ENCODE measurements at regions not wholly inside any gene's neighbourhood (a gene's known extent, or its start where the extent isn't known, plus 50 kb on each side); places are given as distances from the start of the nearest gene placed in this dataset.

- H3K4me1 ChIP-seq (ENCODE audit: insufficient read depth, low read length) = no peaks in the 10 kb centered on the region
- H3K36me3 ChIP-seq (ENCODE audit: insufficient read depth, low read length) = no peaks in the 10 kb centered on the region
- Mint-ChIP-seq H3K36me3 (ENCODE audit: low read depth) (no peaks in the 10 kb centered on the region), H3K27ac (no peak overlapping the region), H3K4me1 (ENCODE audit: low read depth) (no peaks in the 10 kb centered on the region), H3K27me3 (peaks cover 31% of the 10 kb centered on the region), H3K4me3 (no peak overlapping the region), H3K9me3 (no peaks in the 10 kb centered on the region)
- intact Hi-C loops (cut with DNase I, micrococcal nuclease) = loop anchor here (5.0 to 10.0 kb wide), 3 partner anchors 394 to 431 kb away; no protein-coding TSS in a partner anchor
- H3K27ac ChIP-seq (ENCODE audit: low read depth in 1 of 2, low read length in 2 of 2) = no peak overlapping the region
- CTCF ChIA-PET = no interaction called here
- TF ChIP-seq CTCF (IDR thresholded peaks at IDR 0.05) = no peak
- ATAC-seq (ENCODE audit: poor library complexity) (no peak), DNase-seq (no peak)
- no peak overlapping the region for H3K4me3 ChIP-seq (ENCODE audit: low read length)
- POLR2A ChIA-PET = no interaction called here
- H3K9me3 ChIP-seq (ENCODE audit: control insufficient read depth in 1 of 2, insufficient read depth in 1 of 2, low read length in 2 of 2) = peaks cover 0 to 3% of the 10 kb centered on the region in 2 experiments
- H3K27me3 ChIP-seq (ENCODE audit: control insufficient read depth in 1 of 2, insufficient read depth in 2 of 2, low read length in 2 of 2) = no peaks in the 10 kb centered on the region
These were observed 303.9 kb upstream of the RASGRP1 start for GRCh38 chr15:38868326-38869114.

GRCh38 chr15:38871638-38872037 is 307.0 kb upstream of the RASGRP1 start:
- H3K27ac Mint-ChIP-seq = no peak overlapping the region
- no peak overlapping the region for H3K4me3 ChIP-seq (ENCODE audit: low read length)
- ChIA-PET POLR2A (no interaction called here), CTCF (no interaction called here)
- TF ChIP-seq CTCF (IDR thresholded peaks at IDR 0.05) = no peak
- no peaks in the 10 kb centered on the region for H3K4me1 Mint-ChIP-seq (ENCODE audit: low read depth)
- peaks cover 0 to 3% of the 10 kb centered on the region in 2 experiments for H3K27me3 ChIP-seq (ENCODE audit: control insufficient read depth in 1 of 2, insufficient read depth in 2 of 2, low read length in 2 of 2)
- no peaks in the 10 kb centered on the region for H3K36me3 Mint-ChIP-seq (ENCODE audit: low read depth)
- peaks cover 19% of the 10 kb centered on the region for H3K27me3 Mint-ChIP-seq
- no peaks in the 10 kb centered on the region for H3K36me3 ChIP-seq (ENCODE audit: insufficient read depth, low read length)
- H3K9me3 Mint-ChIP-seq = no peaks in the 10 kb centered on the region
- no peak for DNase-seq
- intact Hi-C loops (cut with DNase I, micrococcal nuclease) = no loop called here
- H3K9me3 ChIP-seq (ENCODE audit: control insufficient read depth in 1 of 2, insufficient read depth in 1 of 2, low read length in 2 of 2) = peaks cover 0 to 3% of the 10 kb centered on the region in 2 experiments
- no peak for ATAC-seq (ENCODE audit: poor library complexity)
- no peaks in the 10 kb centered on the region for H3K4me1 ChIP-seq (ENCODE audit: insufficient read depth, low read length)
- H3K4me3 Mint-ChIP-seq = no peak overlapping the region
- no peak overlapping the region for H3K27ac ChIP-seq (ENCODE audit: low read depth in 1 of 2, low read length in 2 of 2)

DNA sequence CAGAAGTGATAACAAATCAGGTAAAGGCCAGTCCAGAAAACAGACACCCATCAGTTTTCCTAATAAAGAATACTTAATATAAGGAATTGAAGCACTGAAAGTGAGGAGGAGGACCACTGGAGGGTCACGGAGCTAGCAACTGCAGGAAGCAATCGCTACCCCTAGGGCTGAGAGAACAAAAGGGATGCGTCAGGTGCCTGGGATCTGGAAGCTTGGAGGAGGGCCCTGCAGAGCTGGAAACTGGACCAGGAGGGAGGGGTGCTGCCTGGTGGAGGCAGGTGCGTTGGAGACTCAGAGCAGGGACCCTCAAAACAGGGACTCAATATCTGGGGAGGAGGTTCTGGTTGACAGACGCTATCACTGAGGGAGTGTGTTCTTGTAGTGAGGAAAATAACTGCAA is 308.1 kb upstream of the RASGRP1 start:
- Mint-ChIP-seq H3K36me3 (ENCODE audit: low read depth) (no peaks in the 10 kb centered on the region), H3K27ac (no peak overlapping the region), H3K4me1 (ENCODE audit: low read depth) (no peaks in the 10 kb centered on the region), H3K27me3 (peaks cover 19% of the 10 kb centered on the region), H3K9me3 (no peaks in the 10 kb centered on the region), H3K4me3 (no peak overlapping the region)
- Histone ChIP-seq H3K4me3 (ENCODE audit: low read length) (no peak overlapping the region), H3K36me3 (ENCODE audit: insufficient read depth, low read length) (no peaks in the 10 kb centered on the region), H3K9me3 (ENCODE audit: control insufficient read depth in 1 of 2, insufficient read depth in 1 of 2, low read length in 2 of 2) (peaks cover 0 to 3% of the 10 kb centered on the region in 2 experiments), H3K27ac (ENCODE audit: low read depth in 1 of 2, low read length in 2 of 2) (no peak overlapping the region), H3K4me1 (ENCODE audit: insufficient read depth, low read length) (no peaks in the 10 kb centered on the region), H3K27me3 (ENCODE audit: control insufficient read depth in 1 of 2, insufficient read depth in 2 of 2, low read length in 2 of 2) (peaks cover 0 to 3% of the 10 kb centered on the region in 2 experiments)
- no peak for DNase-seq
- no peak for TF ChIP-seq CTCF (IDR thresholded peaks at IDR 0.05)
- POLR2A ChIA-PET = no interaction called here
- ATAC-seq (ENCODE audit: poor library complexity) = no peak
- CTCF ChIA-PET = interaction anchor here (1.1 kb wide), 1 partner anchor 11 kb away, joined by 3 read pairs; no protein-coding TSS in a partner anchor
- intact Hi-C loops (cut with DNase I, micrococcal nuclease) = no loop called here

Data from CD4-positive, alpha-beta T cell (primary cell).